Mucosa of descending colon (tissue), 3 donors: ENCODE measurements at regions not wholly inside any gene's neighbourhood (a gene's known extent, or its start where the extent isn't known, plus 50 kb on each side); places are given as distances from the start of the nearest gene placed in this dataset.

ENCODE experiments used
- ATAC-seq: fragments of 200-7000 bp; cut with Tn5 transposase; one replicate; pipeline ENCODE4 v1.9.1; 2020; ENCODE audit warnings: mild to moderate bottlenecking, moderate library complexity
- DNase-seq, 3 donors: peaks; one replicate each; pipeline ENCODE4 v3.0.0-alpha.2; 2020
- H3K36me3 ChIP-seq: fragments of 200-600 bp; one replicate; pipeline ENCODE4 v1.8.0; 2021; ENCODE audit warnings: low read depth, mild to moderate bottlenecking
- H3K4me1 ChIP-seq: fragments of 200-600 bp; one replicate; pipeline ENCODE4 v1.8.0; 2021; ENCODE audit warnings: low read depth, mild to moderate bottlenecking
- H3K4me3 ChIP-seq: fragments of 200-600 bp; one replicate; pipeline ENCODE4 v1.8.0; 2021; ENCODE audit warnings: mild to moderate bottlenecking
- H3K9me3 ChIP-seq: fragments of 200-600 bp; one replicate; pipeline ENCODE4 v1.8.0; 2021; ENCODE audit warnings: mild to moderate bottlenecking
- CTCF ChIP-seq: fragments of 200-600 bp; IDR thresholded peaks from one replicate; pipeline ENCODE4 v1.8.0; 2022; ENCODE audit warnings: antibody characterized with exemption, mild to moderate bottlenecking
- intact Hi-C, 2 donors: fragments of 100-400 bp; cut with DNase I in 1 of 2; cut with micrococcal nuclease in 1 of 2; formaldehyde crosslinking; loops; one replicate each; pipeline versions ENCODE4 v1.11.0 to v1.11.1; 2022; cut with DNase I, micrococcal nuclease
- donor health status: DM: no; HTN: no; CAD: no; lungs with moderate emphysema.
- donor health status: DM: no; HTN: no; CAD: no.
- donor health status: DM: no; HTN: yes; CAD: no.

- DNase-seq (no peak), ATAC-seq (no peak)
- no peak overlapping the region for H3K4me3 ChIP-seq
- intact Hi-C loops = no loop called here
- H3K9me3 ChIP-seq = no peaks in the 10 kb centered on the region
- H3K36me3 ChIP-seq = no peaks in the 10 kb centered on the region
- TF ChIP-seq CTCF = no peak
- no peaks in the 10 kb centered on the region for H3K4me1 ChIP-seq
Measured at GRCh38 chr13:84641491-84641890, 759.2 kb upstream of the SLITRK1 start.

- DNase-seq = no peak
- TF ChIP-seq CTCF = no peak
- H3K9me3 ChIP-seq = no peaks in the 10 kb centered on the region
- no peaks in the 10 kb centered on the region for H3K36me3 ChIP-seq
- no peaks in the 10 kb centered on the region for H3K4me1 ChIP-seq
- ATAC-seq = no peak
- no peak overlapping the region for H3K4me3 ChIP-seq
- intact Hi-C loops = no loop called here
Measured at GRCh38 chr13:84640691-84641090, 758.4 kb upstream of the SLITRK1 start.

- H3K36me3 ChIP-seq = no peaks in the 10 kb centered on the region
- no peak for TF ChIP-seq CTCF
- DNase-seq = no peak
- ATAC-seq = no peak
- H3K9me3 ChIP-seq = peaks cover 2% of the 10 kb centered on the region
- no peak overlapping the region for H3K4me3 ChIP-seq
- H3K4me1 ChIP-seq = no peaks in the 10 kb centered on the region
- intact Hi-C loops = no loop called here
Measured at GRCh38 chr13:84630476-84630875, 748.2 kb upstream of the SLITRK1 start.

GRCh38 chr13:84616864-84617263 lies 734.6 kb upstream of the SLITRK1 start:
- intact Hi-C loops = no loop called here

GRCh38 chr13:84609716-84610115 lies 727.4 kb upstream of the SLITRK1 start:
- ATAC-seq (no peak), DNase-seq (no peak)
- intact Hi-C loops = no loop called here
- Histone ChIP-seq H3K36me3 (no peaks in the 10 kb centered on the region), H3K9me3 (no peaks in the 10 kb centered on the region), H3K4me3 (no peak overlapping the region), H3K4me1 (no peaks in the 10 kb centered on the region)
- no peak for TF ChIP-seq CTCF

More at GRCh38 chr13:84616864-84617263, 734.6 kb upstream of the SLITRK1 start:
- no peak for TF ChIP-seq CTCF
- Histone ChIP-seq H3K4me1 (no peaks in the 10 kb centered on the region), H3K9me3 (no peaks in the 10 kb centered on the region), H3K36me3 (no peaks in the 10 kb centered on the region), H3K4me3 (no peak overlapping the region)
- no peak for DNase-seq
- no peak for ATAC-seq
